ENCODE measurements at regions not wholly inside any gene's neighbourhood (a gene's known extent, or its start where the extent isn't known, plus 50 kb on each side); places are given as distances from the start of the nearest gene placed in this dataset.

- no peak for TF ChIP-seq THAP7 (CRISPR knock-in tag; IDR thresholded peaks at IDR 0.05)
- TF ChIP-seq ZNF347 (CRISPR knock-in tag; IDR thresholded peaks at IDR 0.05; ENCODE audit: low read depth): no peak
- TF ChIP-seq PCBP1 (IDR thresholded peaks at IDR 0.05; ENCODE audit: low read depth, low read length, poor library complexity, severe bottlenecking): no peak
- no peak for TF ChIP-seq ZNF121 (CRISPR knock-in tag; conservative IDR thresholded peaks at IDR 0.05)
- TF ChIP-seq ZNF140 (CRISPR knock-in tag; IDR thresholded peaks at IDR 0.05): no peak
- TF ChIP-seq BCOR (IDR thresholded peaks at IDR 0.05): no peak
- no peak for TF ChIP-seq ZNF695 (CRISPR knock-in tag; IDR thresholded peaks at IDR 0.05)
- TF ChIP-seq RAD21 (CRISPR knock-in tag; conservative IDR thresholded peaks at IDR 0.05 in 1 of 2, IDR thresholded peaks at IDR 0.05 in 1 of 2): peak in 1 of 2 experiments; percentile 43; a peak in 3 of 4 replicates
- no peak for TF ChIP-seq KLF16 (IDR thresholded peaks at IDR 0.05)
These were observed 898.4 kb downstream of the SLC16A7 start (continued) for GRCh38 chr12:60494244-60494643.

GRCh38 chr12:60498656-60499055, 902.8 kb downstream of the SLC16A7 start:
- H2AFZ ChIP-seq (ENCODE audit: low read depth, low read length): no peak overlapping the region
- H3K9ac ChIP-seq (ENCODE audit: insufficient read depth in 1 of 2, low read depth in 2 of 2, low read length in 2 of 2): no peak overlapping the region
- no TSS peak for BruUV-seq (replicated peaks)
- no peak overlapping the region for H3K4me3 ChIP-seq
- H4K20me1 ChIP-seq (replicated peaks; ENCODE audit: control insufficient read depth, insufficient read depth, low read length): no peaks in the 10 kb centered on the region
- H3K9me3 ChIP-seq (replicated peaks; ENCODE audit: control insufficient read depth, insufficient read depth, low read depth, low read length): no peaks in the 10 kb centered on the region
- TF ChIP-seq SNIP1 (IDR thresholded peaks at IDR 0.05; ENCODE audit: low read depth): no peak
- no peak for TF ChIP-seq ETS1 (conservative IDR thresholded peaks at IDR 0.05; ENCODE audit: control insufficient read depth, low read depth, low read length)
- no peak for TF ChIP-seq CTBP1 (IDR thresholded peaks at IDR 0.05; ENCODE audit: borderline replicate concordance)
- TF ChIP-seq FOXM1 (IDR thresholded peaks at IDR 0.05; ENCODE audit: low read depth): no peak
- TF ChIP-seq FOXM1 (CRISPR knock-in tag; IDR thresholded peaks at IDR 0.05; ENCODE audit: low read depth): no peak
- TF ChIP-seq MLLT1 (IDR thresholded peaks at IDR 0.05): no peak
- no peak for TF ChIP-seq NR0B1 (IDR thresholded peaks at IDR 0.05; ENCODE audit: partially characterized antibody)
- no peak for TF ChIP-seq SUPT5H (IDR thresholded peaks at IDR 0.05)
- TF ChIP-seq DMBX1 (CRISPR knock-in tag; IDR thresholded peaks at IDR 0.05; ENCODE audit: borderline replicate concordance): no peak
- no peaks in the 10 kb centered on the region for H3K4me1 ChIP-seq (replicated peaks in 1 of 2; ENCODE audit: control insufficient read depth in 2 of 2, insufficient read depth in 2 of 2, low read length in 2 of 2)
- H3K27me3 ChIP-seq (ENCODE audit: control insufficient read depth in 2 of 2, insufficient read depth in 2 of 2, low read length in 2 of 2): no peaks in the 10 kb centered on the region
- DNase-seq (ENCODE audit: extremely low read depth in 1 of 4, low spot score in 3 of 4): no peak
- POLR2A ChIA-PET: no interaction called here
- no peaks in the 10 kb centered on the region for H3K9me1 ChIP-seq (ENCODE audit: control insufficient read depth, insufficient read depth, low read length)
- H3K79me2 ChIP-seq (ENCODE audit: control insufficient read depth, insufficient read depth, low read length): no peaks in the 10 kb centered on the region
- CTCF ChIA-PET (ENCODE audit: low intra/inter-chr PET ratio): no interaction called here
- FAIRE-seq: no peak
- ATAC-seq: no peak
- intact Hi-C loops (cut with micrococcal nuclease) (no loop called here), in situ Hi-C loops (cut with MboI) (no loop called here)
- H3K36me3 ChIP-seq (ENCODE audit: control insufficient read depth, insufficient read depth, low read length): no peaks in the 10 kb centered on the region
- H3K27ac ChIP-seq (ENCODE audit: extremely low read depth, low read depth, low read length): no peak overlapping the region
- 0% methylated on average over 1 of the region's 1 CpG for WGBS (ENCODE audit: insufficient coverage, low coverage, missing lambda C conversion rate)
- no peak overlapping the region for H3K4me2 ChIP-seq (ENCODE audit: insufficient read depth, low read length)

Measured in K562 (cell line).